Activated CD8-positive, alpha-beta T cell treated with anti-CD3 and anti-CD28 coated beads for 36 hours (primary cell): ENCODE measurements at regions not wholly inside any gene's neighbourhood (a gene's known extent, or its start where the extent isn't known, plus 50 kb on each side); places are given as distances from the start of the nearest gene placed in this dataset.

Experiments used
- ATAC-seq: fragments of 200-7000 bp; cut with Tn5 transposase; one replicate; pipeline ENCODE4 v1.10.0; 2021; ENCODE audit warnings: mild to moderate bottlenecking, moderate library complexity
- CTCF ChIA-PET: fragments of 350-600 bp; sonication (Branson Sonifier 250); formaldehyde crosslinking; loops from one replicate; lab custom pipeline; 2021; ENCODE audit warnings: antibody characterized with exemption; lab: Charles Lee
- POLR2A ChIA-PET: fragments of 350-600 bp; sonication (Branson Sonifier 250); formaldehyde crosslinking; loops from one replicate; lab custom pipeline; 2021; ENCODE audit warnings: antibody characterized with exemption; lab: Charles Lee
- DNase-seq: peaks from one replicate; pipeline ENCODE4 v3.0.0-alpha.2; 2020
- H3K27ac Mint-ChIP-seq: one replicate; pipeline ENCODE4 v1.8.0; 2021; ENCODE audit warnings: mild to moderate bottlenecking, mixed read lengths
- H3K27me3 Mint-ChIP-seq: one replicate; pipeline ENCODE4 v1.8.0; 2021; ENCODE audit warnings: mixed read lengths
- H3K36me3 Mint-ChIP-seq: one replicate; pipeline ENCODE4 v1.8.0; 2021; ENCODE audit warnings: low read depth, mixed read lengths
- H3K4me1 Mint-ChIP-seq: one replicate; pipeline ENCODE4 v1.8.0; 2021; ENCODE audit warnings: low read depth, mixed read lengths
- H3K4me3 Mint-ChIP-seq: one replicate; pipeline ENCODE4 v1.8.0; 2021; ENCODE audit warnings: mild to moderate bottlenecking, moderate library complexity, mixed read lengths
- H3K9me3 Mint-ChIP-seq: one replicate; pipeline ENCODE4 v1.8.0; 2021; ENCODE audit warnings: mixed read lengths
- intact Hi-C: fragments of 100-400 bp; cut with micrococcal nuclease; formaldehyde crosslinking; loops from one replicate; pipeline ENCODE4 v1.10.0; 2022
- TF ChIP-seq, protein P1 (sequence below): fragments of 200-600 bp; IDR thresholded peaks from one replicate; pipeline ENCODE4 v1.8.0; 2022; ENCODE audit warnings: antibody characterized with exemption, mild to moderate bottlenecking

DNA sequence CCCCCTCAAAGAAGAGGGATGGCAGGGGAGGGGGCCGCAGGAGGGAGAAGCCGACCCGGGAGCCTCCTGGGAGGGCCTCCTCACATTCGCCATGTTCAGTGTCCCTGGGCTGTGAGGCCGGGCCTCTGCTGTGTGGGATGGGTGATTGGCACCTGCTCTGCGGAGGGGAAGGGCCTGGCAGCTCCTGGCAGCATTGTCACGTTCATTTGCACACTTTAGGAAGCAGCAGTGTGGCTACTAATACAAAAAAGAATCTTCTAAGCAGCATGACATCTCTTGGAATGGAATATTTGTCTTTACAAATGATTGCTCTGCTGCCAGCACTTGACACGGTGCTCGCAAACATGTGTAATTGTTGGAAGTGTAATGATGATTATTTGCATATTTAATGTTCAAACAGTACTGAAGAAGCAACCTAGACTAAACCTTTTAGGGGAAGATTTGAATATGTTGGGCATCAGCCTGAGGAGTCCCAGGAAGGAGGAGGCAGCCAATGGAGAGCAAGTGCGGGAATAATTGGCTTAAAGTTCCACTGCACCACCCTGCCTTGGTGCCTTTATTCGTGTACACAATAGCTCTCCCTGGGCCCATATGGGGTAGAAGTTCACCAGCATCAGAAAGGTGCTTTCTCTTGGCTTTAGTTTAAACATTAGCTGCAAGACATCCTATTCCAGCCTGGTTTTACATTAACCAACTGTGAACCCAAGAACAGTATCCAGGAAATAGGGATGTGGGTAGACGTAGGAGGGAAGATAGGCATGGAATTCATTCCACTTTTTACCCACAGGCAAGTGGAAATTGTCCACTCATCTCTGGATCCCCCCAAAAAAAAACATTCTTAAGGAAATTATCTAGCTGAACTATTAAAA lies 404.9 kb downstream of the TMEM182 start:
- intact Hi-C loops = no loop called here
- H3K27ac Mint-ChIP-seq = no peak overlapping the region
- DNase-seq = no peak
- ATAC-seq = no peak
- TF ChIP-seq, protein P1, sequence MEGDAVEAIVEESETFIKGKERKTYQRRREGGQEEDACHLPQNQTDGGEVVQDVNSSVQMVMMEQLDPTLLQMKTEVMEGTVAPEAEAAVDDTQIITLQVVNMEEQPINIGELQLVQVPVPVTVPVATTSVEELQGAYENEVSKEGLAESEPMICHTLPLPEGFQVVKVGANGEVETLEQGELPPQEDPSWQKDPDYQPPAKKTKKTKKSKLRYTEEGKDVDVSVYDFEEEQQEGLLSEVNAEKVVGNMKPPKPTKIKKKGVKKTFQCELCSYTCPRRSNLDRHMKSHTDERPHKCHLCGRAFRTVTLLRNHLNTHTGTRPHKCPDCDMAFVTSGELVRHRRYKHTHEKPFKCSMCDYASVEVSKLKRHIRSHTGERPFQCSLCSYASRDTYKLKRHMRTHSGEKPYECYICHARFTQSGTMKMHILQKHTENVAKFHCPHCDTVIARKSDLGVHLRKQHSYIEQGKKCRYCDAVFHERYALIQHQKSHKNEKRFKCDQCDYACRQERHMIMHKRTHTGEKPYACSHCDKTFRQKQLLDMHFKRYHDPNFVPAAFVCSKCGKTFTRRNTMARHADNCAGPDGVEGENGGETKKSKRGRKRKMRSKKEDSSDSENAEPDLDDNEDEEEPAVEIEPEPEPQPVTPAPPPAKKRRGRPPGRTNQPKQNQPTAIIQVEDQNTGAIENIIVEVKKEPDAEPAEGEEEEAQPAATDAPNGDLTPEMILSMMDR = no peak
- POLR2A ChIA-PET = no interaction called here
- peaks cover 1% of the 10 kb centered on the region for H3K9me3 Mint-ChIP-seq
- CTCF ChIA-PET = no interaction called here
- H3K4me3 Mint-ChIP-seq = no peak overlapping the region
- H3K36me3 Mint-ChIP-seq = no peaks in the 10 kb centered on the region
- H3K27me3 Mint-ChIP-seq = no peaks in the 10 kb centered on the region
- H3K4me1 Mint-ChIP-seq = no peaks in the 10 kb centered on the region

DNA sequence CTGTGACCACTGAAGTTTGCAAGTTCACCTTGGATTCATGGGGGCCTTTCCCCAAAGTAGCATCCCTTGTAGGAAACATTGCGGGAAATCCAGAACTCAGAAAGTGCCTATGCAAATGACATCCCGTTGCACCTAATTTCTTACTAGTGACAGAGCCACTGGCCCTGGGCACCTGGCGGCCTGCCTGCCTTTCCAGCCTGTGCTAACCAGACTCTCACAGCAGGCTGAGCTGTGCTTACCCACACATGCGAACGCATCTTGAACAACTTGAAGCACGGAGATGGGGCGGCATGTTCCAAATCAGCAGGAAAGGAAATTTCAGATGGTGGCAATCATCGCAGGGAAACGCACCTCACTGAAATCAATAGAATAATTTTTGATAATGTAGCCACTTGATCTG lies 405.8 kb downstream of the TMEM182 start:
- TF ChIP-seq, protein P1 = no peak
- H3K4me1 Mint-ChIP-seq = no peaks in the 10 kb centered on the region
- ChIA-PET POLR2A (interaction anchor here (0.7 kb wide), 1 partner anchor 162 kb away, joined by 4 read pairs; no protein-coding TSS in a partner anchor), CTCF (interaction anchor here (1.0 kb wide), 1 partner anchor 326 kb away, joined by 3 read pairs; no protein-coding TSS in a partner anchor)
- ATAC-seq = no peak
- H3K27ac Mint-ChIP-seq = no peak overlapping the region
- DNase-seq = no peak
- H3K4me3 Mint-ChIP-seq = no peak overlapping the region
- H3K36me3 Mint-ChIP-seq = no peaks in the 10 kb centered on the region
- no peaks in the 10 kb centered on the region for H3K27me3 Mint-ChIP-seq
- H3K9me3 Mint-ChIP-seq = peaks cover 1% of the 10 kb centered on the region
- intact Hi-C loops = no loop called here

DNA sequence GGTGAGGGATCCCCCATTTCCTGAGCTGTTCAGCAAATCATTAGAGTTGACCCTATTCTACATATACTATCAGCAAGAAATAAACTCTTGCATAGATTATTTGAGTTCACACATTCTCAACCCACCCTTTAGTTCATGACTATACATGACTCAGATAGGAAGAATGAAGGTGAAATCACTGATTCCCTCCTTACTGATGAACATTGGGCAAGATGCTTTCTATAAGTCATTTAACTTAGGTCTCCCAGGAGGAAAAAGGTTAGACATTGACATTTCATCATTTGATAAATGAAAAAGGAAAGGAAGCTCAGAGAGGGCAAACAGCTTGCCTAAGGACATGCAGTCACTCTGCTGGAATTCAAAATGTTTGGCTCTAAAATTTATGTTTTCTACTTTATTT lies 408.0 kb downstream of the TMEM182 start:
- Mint-ChIP-seq H3K27me3 (no peaks in the 10 kb centered on the region), H3K4me1 (no peaks in the 10 kb centered on the region)
- intact Hi-C loops = no loop called here

DNA sequence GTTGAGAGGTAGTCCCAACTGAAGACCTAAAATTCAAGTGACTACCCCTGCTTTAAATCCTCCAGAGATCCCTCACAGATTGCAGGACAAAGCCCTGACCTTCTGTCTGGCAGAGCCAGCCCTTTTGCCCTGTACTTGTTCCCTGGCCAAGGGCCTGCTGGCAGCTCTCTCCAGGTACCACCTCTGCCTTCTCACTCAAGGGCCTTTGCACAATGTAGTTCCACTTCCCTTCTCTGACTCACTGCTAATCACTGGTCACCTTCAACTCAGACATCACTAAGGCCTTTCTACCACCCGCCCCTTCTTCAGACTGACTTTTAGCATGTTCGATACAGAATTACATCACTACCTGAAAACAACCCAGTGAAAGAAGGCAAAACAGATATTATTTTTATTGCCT lies 411.0 kb downstream of the TMEM182 start:
- intact Hi-C loops = no loop called here
- POLR2A ChIA-PET = no interaction called here
- CTCF ChIA-PET = no interaction called here
- Mint-ChIP-seq H3K4me3 (no peak overlapping the region), H3K27me3 (no peaks in the 10 kb centered on the region), H3K27ac (no peak overlapping the region), H3K4me1 (no peaks in the 10 kb centered on the region), H3K9me3 (peaks cover 1% of the 10 kb centered on the region), H3K36me3 (no peaks in the 10 kb centered on the region)
- ATAC-seq (no peak), DNase-seq (no peak)
- TF ChIP-seq, protein P1 = no peak

More for the DNA sequence above, 408.0 kb downstream of the TMEM182 start:
- DNase-seq (no peak), ATAC-seq (no peak)
- H3K36me3 Mint-ChIP-seq = no peaks in the 10 kb centered on the region
- no peak overlapping the region for H3K4me3 Mint-ChIP-seq
- TF ChIP-seq, protein P1 = no peak
- H3K27ac Mint-ChIP-seq = no peak overlapping the region
- peaks cover 1% of the 10 kb centered on the region for H3K9me3 Mint-ChIP-seq
- ChIA-PET CTCF (no interaction called here), POLR2A (interaction anchor here (1.2 kb wide), 1 partner anchor 8 kb away, joined by 3 read pairs; no protein-coding TSS in a partner anchor)

DNA sequence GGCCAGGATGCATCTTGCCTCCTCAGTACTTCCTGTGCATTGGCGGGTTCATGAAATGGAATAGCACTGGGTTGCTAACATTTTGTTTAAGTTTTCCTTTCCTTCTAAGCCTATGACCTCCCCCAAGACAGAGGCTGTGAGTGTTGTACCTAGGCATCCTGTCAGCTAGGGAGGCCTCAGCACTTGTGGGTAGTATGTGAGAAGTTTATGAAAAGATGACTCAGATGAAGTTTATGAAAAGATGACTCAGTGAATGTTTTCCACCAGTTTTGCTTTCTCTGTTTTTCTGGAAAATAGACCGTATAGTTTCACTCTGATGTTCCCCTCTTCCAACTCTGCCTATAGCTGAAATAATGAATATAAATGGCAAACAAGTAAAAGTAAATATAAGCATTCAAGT lies 412.9 kb downstream of the TMEM182 start:
- no peak overlapping the region for H3K27ac Mint-ChIP-seq
- peaks cover 1% of the 10 kb centered on the region for H3K9me3 Mint-ChIP-seq
- POLR2A ChIA-PET = no interaction called here
- ATAC-seq (no peak), DNase-seq (no peak)
- H3K4me3 Mint-ChIP-seq = no peak overlapping the region
- intact Hi-C loops = no loop called here
- H3K27me3 Mint-ChIP-seq = no peaks in the 10 kb centered on the region
- TF ChIP-seq, protein P1 = no peak
- no peaks in the 10 kb centered on the region for H3K36me3 Mint-ChIP-seq
- no peaks in the 10 kb centered on the region for H3K4me1 Mint-ChIP-seq
- CTCF ChIA-PET = no interaction called here
